Neural progenitor cell (in vitro differentiated cells): ENCODE measurements at regions not wholly inside any gene's neighbourhood (a gene's known extent, or its start where the extent isn't known, plus 50 kb on each side); places are given as distances from the start of the nearest gene placed in this dataset.

Experiments used
- EZH2 ChIP-seq: fragments of 200-600 bp; sonication (generic); IDR thresholded peaks from 2 replicates; pipeline ENCODE4 v1.6.1; 2017; ENCODE audit warnings: antibody characterized with exemption, mild to moderate bottlenecking, moderate library complexity
- TF ChIP-seq, protein P1 (sequence below): fragments of 200-600 bp; sonication (generic); IDR thresholded peaks from 2 replicates; pipeline ENCODE4 v1.5.1; 2017; ENCODE audit warnings: antibody characterized with exemption, mild to moderate bottlenecking

DNA sequence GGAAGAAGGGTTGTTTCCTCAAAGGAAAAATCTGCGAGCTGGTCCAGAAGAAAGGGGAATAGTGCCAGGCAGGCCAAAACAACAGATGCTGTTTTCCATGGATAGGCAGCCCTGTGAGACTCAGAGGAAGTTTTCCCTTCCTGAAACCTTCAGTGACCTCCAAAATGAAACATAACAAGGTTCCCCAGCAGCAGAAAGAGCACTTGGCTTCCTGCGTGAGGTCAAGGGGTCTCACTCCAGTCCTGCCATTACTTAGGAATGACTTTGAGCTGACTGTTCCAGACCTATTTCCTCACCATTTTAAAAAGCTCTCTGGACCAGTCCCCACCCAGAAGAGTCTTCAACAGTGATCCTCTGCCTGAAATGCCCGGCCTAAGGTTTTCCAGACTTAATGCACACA lies 104.6 kb upstream of the IPO5 start:
- TF ChIP-seq, protein P1, sequence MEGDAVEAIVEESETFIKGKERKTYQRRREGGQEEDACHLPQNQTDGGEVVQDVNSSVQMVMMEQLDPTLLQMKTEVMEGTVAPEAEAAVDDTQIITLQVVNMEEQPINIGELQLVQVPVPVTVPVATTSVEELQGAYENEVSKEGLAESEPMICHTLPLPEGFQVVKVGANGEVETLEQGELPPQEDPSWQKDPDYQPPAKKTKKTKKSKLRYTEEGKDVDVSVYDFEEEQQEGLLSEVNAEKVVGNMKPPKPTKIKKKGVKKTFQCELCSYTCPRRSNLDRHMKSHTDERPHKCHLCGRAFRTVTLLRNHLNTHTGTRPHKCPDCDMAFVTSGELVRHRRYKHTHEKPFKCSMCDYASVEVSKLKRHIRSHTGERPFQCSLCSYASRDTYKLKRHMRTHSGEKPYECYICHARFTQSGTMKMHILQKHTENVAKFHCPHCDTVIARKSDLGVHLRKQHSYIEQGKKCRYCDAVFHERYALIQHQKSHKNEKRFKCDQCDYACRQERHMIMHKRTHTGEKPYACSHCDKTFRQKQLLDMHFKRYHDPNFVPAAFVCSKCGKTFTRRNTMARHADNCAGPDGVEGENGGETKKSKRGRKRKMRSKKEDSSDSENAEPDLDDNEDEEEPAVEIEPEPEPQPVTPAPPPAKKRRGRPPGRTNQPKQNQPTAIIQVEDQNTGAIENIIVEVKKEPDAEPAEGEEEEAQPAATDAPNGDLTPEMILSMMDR = no peak
- no peak for TF ChIP-seq EZH2
